Neural cell (in vitro differentiated cells): ENCODE measurements at regions not wholly inside any gene's neighbourhood (a gene's known extent, or its start where the extent isn't known, plus 50 kb on each side); places are given as distances from the start of the nearest gene placed in this dataset.

Source experiments
- EP300 ChIP-seq: fragments of 450-650 bp; conservative IDR thresholded peaks from 2 replicates; pipeline ENCODE4 v1.6.1; 2014; ENCODE audit warnings: antibody characterized with exemption, mild to moderate bottlenecking, moderate library complexity; ENCODE audit not compliant: poor library complexity, severe bottlenecking
- EZH2 ChIP-seq: fragments of 200-600, 300-800 bp; shearing (Covaris generic), sonication (generic); IDR thresholded peaks from 2 replicates; pipeline ENCODE4 v1.6.1; 2014; ENCODE audit warnings: antibody characterized with exemption, low read length, borderline replicate concordance, mild to moderate bottlenecking; ENCODE audit not compliant: insufficient read depth, poor library complexity, severe bottlenecking
- MXI1 ChIP-seq: fragments of 450-650 bp; conservative IDR thresholded peaks from 2 replicates; pipeline ENCODE4 v1.6.1; 2014; ENCODE audit warnings: antibody characterized with exemption, mild to moderate bottlenecking; ENCODE audit not compliant: poor library complexity, severe bottlenecking
- POLR2AphosphoS5 ChIP-seq: IDR thresholded peaks from 2 replicates; pipeline ENCODE4 v1.6.1; 2012
- TAF1 ChIP-seq: IDR thresholded peaks from 2 replicates; pipeline ENCODE4 v1.6.1; 2012; ENCODE audit warnings: low read depth
- TF ChIP-seq, protein P1 (sequence below): fragments of 450-650 bp; IDR thresholded peaks from 2 replicates; pipeline ENCODE4 v1.5.1; 2014; ENCODE audit warnings: antibody characterized with exemption, mild to moderate bottlenecking, moderate library complexity; ENCODE audit not compliant: poor library complexity, severe bottlenecking
- TF ChIP-seq, protein P2 (sequence below): IDR thresholded peaks from 2 replicates; pipeline ENCODE4 v1.6.1; 2012; ENCODE audit warnings: borderline replicate concordance

DNA sequence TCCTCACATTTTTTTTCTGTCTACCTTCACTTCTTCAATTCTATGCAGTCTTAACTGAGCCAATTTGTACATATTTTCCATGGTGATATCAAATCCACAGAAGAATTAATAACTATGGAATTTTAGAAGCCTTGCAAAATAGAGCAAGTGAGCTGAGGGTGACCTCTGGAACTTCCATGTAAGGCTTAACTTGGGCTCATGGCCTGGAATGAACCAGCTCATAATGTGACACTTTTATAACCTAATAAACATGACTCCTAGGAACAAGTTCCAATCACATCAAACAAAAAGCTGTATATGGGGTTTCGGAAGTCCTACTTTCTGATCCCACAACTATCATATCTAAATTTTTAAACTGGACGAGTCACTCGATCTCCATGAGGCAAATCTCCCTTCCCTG, 232.4 kb downstream of the FOXA2 start:
- TF ChIP-seq EZH2 (no peak), MXI1 (no peak), POLR2AphosphoS5 (no peak), TAF1 (no peak), EP300 (no peak)
- TF ChIP-seq, protein P1, sequence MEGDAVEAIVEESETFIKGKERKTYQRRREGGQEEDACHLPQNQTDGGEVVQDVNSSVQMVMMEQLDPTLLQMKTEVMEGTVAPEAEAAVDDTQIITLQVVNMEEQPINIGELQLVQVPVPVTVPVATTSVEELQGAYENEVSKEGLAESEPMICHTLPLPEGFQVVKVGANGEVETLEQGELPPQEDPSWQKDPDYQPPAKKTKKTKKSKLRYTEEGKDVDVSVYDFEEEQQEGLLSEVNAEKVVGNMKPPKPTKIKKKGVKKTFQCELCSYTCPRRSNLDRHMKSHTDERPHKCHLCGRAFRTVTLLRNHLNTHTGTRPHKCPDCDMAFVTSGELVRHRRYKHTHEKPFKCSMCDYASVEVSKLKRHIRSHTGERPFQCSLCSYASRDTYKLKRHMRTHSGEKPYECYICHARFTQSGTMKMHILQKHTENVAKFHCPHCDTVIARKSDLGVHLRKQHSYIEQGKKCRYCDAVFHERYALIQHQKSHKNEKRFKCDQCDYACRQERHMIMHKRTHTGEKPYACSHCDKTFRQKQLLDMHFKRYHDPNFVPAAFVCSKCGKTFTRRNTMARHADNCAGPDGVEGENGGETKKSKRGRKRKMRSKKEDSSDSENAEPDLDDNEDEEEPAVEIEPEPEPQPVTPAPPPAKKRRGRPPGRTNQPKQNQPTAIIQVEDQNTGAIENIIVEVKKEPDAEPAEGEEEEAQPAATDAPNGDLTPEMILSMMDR: no peak
- TF ChIP-seq, protein P2, sequence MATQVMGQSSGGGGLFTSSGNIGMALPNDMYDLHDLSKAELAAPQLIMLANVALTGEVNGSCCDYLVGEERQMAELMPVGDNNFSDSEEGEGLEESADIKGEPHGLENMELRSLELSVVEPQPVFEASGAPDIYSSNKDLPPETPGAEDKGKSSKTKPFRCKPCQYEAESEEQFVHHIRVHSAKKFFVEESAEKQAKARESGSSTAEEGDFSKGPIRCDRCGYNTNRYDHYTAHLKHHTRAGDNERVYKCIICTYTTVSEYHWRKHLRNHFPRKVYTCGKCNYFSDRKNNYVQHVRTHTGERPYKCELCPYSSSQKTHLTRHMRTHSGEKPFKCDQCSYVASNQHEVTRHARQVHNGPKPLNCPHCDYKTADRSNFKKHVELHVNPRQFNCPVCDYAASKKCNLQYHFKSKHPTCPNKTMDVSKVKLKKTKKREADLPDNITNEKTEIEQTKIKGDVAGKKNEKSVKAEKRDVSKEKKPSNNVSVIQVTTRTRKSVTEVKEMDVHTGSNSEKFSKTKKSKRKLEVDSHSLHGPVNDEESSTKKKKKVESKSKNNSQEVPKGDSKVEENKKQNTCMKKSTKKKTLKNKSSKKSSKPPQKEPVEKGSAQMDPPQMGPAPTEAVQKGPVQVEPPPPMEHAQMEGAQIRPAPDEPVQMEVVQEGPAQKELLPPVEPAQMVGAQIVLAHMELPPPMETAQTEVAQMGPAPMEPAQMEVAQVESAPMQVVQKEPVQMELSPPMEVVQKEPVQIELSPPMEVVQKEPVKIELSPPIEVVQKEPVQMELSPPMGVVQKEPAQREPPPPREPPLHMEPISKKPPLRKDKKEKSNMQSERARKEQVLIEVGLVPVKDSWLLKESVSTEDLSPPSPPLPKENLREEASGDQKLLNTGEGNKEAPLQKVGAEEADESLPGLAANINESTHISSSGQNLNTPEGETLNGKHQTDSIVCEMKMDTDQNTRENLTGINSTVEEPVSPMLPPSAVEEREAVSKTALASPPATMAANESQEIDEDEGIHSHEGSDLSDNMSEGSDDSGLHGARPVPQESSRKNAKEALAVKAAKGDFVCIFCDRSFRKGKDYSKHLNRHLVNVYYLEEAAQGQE: no peak
